Neural cell (in vitro differentiated cells): ENCODE measurements at regions not wholly inside any gene's neighbourhood (a gene's known extent, or its start where the extent isn't known, plus 50 kb on each side); places are given as distances from the start of the nearest gene placed in this dataset.

Experiments used
- H2AFZ ChIP-seq: fragments of 200-600, 300-800 bp; sonication (generic), shearing (Covaris generic); 2 replicates; pipeline ENCODE4 v1.6.0; 2014; ENCODE audit warnings: low read depth, mild to moderate bottlenecking, antibody characterized with exemption, low read length, moderate library complexity
- H3F3A ChIP-seq: fragments of 200-600 bp; shearing (Covaris generic); 2 replicates; pipeline ENCODE4 v1.6.1; 2016; ENCODE audit warnings: mild to moderate bottlenecking, moderate library complexity, mixed read lengths, antibody characterized with exemption, low read length; ENCODE audit not compliant: insufficient read depth, poor library complexity, severe bottlenecking
- H3K27ac ChIP-seq: fragments of 200-600, 300-800 bp; sonication (generic), shearing (Covaris generic); 2 replicates; pipeline ENCODE4 v1.5.1; 2014; ENCODE audit warnings: mild to moderate bottlenecking, low read length, moderate library complexity
- H3K27me3 ChIP-seq: fragments of 300-800, 200-600 bp; sonication (generic), shearing (Covaris generic); 2 replicates; pipeline ENCODE4 v1.6.0; 2014; ENCODE audit warnings: mild to moderate bottlenecking, low read depth, low read length, moderate library complexity; ENCODE audit not compliant: insufficient read depth
- H3K36me3 ChIP-seq: fragments of 300-800, 200-600 bp; sonication (generic), shearing (Covaris generic); 2 replicates; pipeline ENCODE4 v1.5.1; 2014; ENCODE audit warnings: mild to moderate bottlenecking, antibody characterized with exemption, low read length, moderate library complexity; ENCODE audit not compliant: insufficient read depth
- H3K4me2 ChIP-seq: fragments of 300-800, 200-600 bp; sonication (generic), shearing (Covaris generic); 2 replicates; pipeline ENCODE4 v1.6.0; 2014; ENCODE audit warnings: mild to moderate bottlenecking, low read length
- H3K4me3 ChIP-seq: fragments of 300-800, 200-600 bp; sonication (generic), shearing (Covaris generic); 2 replicates; pipeline ENCODE4 v1.5.1; 2014; ENCODE audit warnings: mild to moderate bottlenecking, low read length, moderate library complexity
- H3K79me2 ChIP-seq: fragments of 200-600 bp; shearing (Covaris generic); replicated peaks from 2 replicates; pipeline ENCODE4 v1.6.0; 2014; ENCODE audit warnings: mild to moderate bottlenecking, low read length, moderate library complexity; ENCODE audit not compliant: insufficient read depth
- H3K9ac ChIP-seq: fragments of 300-800, 200-600 bp; sonication (generic), shearing (Covaris generic); 2 replicates; pipeline ENCODE4 v1.6.1; 2016; ENCODE audit warnings: mild to moderate bottlenecking, low read length, mixed read lengths
- H3K9me2 ChIP-seq: fragments of 200-600 bp; shearing (Covaris generic); 2 replicates; pipeline ENCODE4 v1.6.1; 2016; ENCODE audit warnings: mild to moderate bottlenecking, low read length, mixed read lengths; ENCODE audit not compliant: insufficient read depth
- H3K9me3 ChIP-seq: fragments of 200-600, 300-800 bp; sonication (generic), shearing (Covaris generic); 2 replicates; pipeline ENCODE4 v1.6.1; 2016; ENCODE audit warnings: mild to moderate bottlenecking, mixed run types, low read length, moderate library complexity, mixed read lengths
- H4K20me1 ChIP-seq: fragments of 200-600 bp; shearing (Covaris generic); 2 replicates; pipeline ENCODE4 v1.6.1; 2016; ENCODE audit warnings: mild to moderate bottlenecking, mixed run types; ENCODE audit not compliant: insufficient read depth
- EP300 ChIP-seq: fragments of 450-650 bp; conservative IDR thresholded peaks from 2 replicates; pipeline ENCODE4 v1.6.1; 2014; ENCODE audit warnings: antibody characterized with exemption, mild to moderate bottlenecking, moderate library complexity; ENCODE audit not compliant: poor library complexity, severe bottlenecking
- EZH2 ChIP-seq: fragments of 200-600, 300-800 bp; shearing (Covaris generic), sonication (generic); IDR thresholded peaks from 2 replicates; pipeline ENCODE4 v1.6.1; 2014; ENCODE audit warnings: antibody characterized with exemption, low read length, borderline replicate concordance, mild to moderate bottlenecking; ENCODE audit not compliant: insufficient read depth, poor library complexity, severe bottlenecking
- MXI1 ChIP-seq: fragments of 450-650 bp; conservative IDR thresholded peaks from 2 replicates; pipeline ENCODE4 v1.6.1; 2014; ENCODE audit warnings: antibody characterized with exemption, mild to moderate bottlenecking; ENCODE audit not compliant: poor library complexity, severe bottlenecking
- POLR2AphosphoS5 ChIP-seq: IDR thresholded peaks from 2 replicates; pipeline ENCODE4 v1.6.1; 2012
- RAD21 ChIP-seq: fragments of 450-650 bp; conservative IDR thresholded peaks from 2 replicates; pipeline ENCODE4 v1.6.1; 2014; ENCODE audit warnings: antibody characterized with exemption, mild to moderate bottlenecking, moderate library complexity
- SMC3 ChIP-seq: fragments of 450-650 bp; conservative IDR thresholded peaks from 2 replicates; pipeline ENCODE4 v1.6.1; 2014; ENCODE audit warnings: antibody characterized with exemption, mild to moderate bottlenecking, moderate library complexity; ENCODE audit not compliant: poor library complexity
- TAF1 ChIP-seq: IDR thresholded peaks from 2 replicates; pipeline ENCODE4 v1.6.1; 2012; ENCODE audit warnings: low read depth
- TF ChIP-seq, protein P1 (sequence below): IDR thresholded peaks from 2 replicates; pipeline ENCODE4 v1.6.1; 2012; ENCODE audit warnings: borderline replicate concordance
- TF ChIP-seq, protein P2 (sequence below): fragments of 450-650 bp; IDR thresholded peaks from 2 replicates; pipeline ENCODE4 v1.5.1; 2014; ENCODE audit warnings: antibody characterized with exemption, mild to moderate bottlenecking, moderate library complexity; ENCODE audit not compliant: poor library complexity, severe bottlenecking

DNA sequence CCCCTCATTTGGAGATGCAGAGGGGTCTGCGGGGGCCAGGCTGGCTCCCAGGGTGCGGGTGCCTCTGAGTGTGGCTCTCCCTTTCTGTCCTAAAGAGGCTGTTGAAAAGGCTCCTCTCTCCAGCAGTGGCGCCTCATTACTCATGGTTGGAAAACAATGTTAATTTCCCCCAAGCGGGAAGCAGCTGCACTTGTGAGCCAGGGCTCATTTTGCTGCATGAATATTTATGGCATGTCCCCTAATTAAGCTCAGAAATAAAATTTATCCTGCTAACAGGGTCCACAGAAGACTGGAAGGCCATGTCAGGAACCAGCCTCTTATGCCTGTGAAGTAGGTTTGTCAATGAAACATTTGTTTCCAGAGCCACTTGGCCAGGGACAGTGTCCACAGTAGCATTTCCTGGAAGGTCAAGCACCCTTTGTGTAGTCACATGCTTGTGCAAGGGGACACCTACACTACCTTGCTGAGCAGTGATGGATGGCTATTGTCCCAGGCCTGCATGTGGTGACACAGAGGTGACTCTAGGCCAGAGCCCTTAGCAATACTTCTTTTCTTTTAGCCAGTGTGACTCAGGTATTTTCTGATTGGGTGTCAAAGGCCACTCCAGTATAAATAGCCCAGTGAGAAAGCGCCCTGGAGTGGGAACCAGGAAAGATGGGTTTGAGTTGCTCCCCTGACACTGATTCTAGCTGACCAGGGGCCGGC is 259.0 kb downstream of the FOXD2 start:
- H3K79me2 ChIP-seq = no peaks in the 10 kb centered on the region
- H3K9me2 ChIP-seq = no peaks in the 10 kb centered on the region
- no peak overlapping the region for H2AFZ ChIP-seq
- H3K36me3 ChIP-seq = no peaks in the 10 kb centered on the region
- no peak overlapping the region for H3K27ac ChIP-seq
- H4K20me1 ChIP-seq = no peaks in the 10 kb centered on the region
- TF ChIP-seq POLR2AphosphoS5 (no peak), SMC3 (no peak), TAF1 (no peak), EP300 (no peak), EZH2 (no peak), RAD21 (no peak), MXI1 (no peak)
- TF ChIP-seq, protein P1, sequence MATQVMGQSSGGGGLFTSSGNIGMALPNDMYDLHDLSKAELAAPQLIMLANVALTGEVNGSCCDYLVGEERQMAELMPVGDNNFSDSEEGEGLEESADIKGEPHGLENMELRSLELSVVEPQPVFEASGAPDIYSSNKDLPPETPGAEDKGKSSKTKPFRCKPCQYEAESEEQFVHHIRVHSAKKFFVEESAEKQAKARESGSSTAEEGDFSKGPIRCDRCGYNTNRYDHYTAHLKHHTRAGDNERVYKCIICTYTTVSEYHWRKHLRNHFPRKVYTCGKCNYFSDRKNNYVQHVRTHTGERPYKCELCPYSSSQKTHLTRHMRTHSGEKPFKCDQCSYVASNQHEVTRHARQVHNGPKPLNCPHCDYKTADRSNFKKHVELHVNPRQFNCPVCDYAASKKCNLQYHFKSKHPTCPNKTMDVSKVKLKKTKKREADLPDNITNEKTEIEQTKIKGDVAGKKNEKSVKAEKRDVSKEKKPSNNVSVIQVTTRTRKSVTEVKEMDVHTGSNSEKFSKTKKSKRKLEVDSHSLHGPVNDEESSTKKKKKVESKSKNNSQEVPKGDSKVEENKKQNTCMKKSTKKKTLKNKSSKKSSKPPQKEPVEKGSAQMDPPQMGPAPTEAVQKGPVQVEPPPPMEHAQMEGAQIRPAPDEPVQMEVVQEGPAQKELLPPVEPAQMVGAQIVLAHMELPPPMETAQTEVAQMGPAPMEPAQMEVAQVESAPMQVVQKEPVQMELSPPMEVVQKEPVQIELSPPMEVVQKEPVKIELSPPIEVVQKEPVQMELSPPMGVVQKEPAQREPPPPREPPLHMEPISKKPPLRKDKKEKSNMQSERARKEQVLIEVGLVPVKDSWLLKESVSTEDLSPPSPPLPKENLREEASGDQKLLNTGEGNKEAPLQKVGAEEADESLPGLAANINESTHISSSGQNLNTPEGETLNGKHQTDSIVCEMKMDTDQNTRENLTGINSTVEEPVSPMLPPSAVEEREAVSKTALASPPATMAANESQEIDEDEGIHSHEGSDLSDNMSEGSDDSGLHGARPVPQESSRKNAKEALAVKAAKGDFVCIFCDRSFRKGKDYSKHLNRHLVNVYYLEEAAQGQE = no peak
- TF ChIP-seq, protein P2, sequence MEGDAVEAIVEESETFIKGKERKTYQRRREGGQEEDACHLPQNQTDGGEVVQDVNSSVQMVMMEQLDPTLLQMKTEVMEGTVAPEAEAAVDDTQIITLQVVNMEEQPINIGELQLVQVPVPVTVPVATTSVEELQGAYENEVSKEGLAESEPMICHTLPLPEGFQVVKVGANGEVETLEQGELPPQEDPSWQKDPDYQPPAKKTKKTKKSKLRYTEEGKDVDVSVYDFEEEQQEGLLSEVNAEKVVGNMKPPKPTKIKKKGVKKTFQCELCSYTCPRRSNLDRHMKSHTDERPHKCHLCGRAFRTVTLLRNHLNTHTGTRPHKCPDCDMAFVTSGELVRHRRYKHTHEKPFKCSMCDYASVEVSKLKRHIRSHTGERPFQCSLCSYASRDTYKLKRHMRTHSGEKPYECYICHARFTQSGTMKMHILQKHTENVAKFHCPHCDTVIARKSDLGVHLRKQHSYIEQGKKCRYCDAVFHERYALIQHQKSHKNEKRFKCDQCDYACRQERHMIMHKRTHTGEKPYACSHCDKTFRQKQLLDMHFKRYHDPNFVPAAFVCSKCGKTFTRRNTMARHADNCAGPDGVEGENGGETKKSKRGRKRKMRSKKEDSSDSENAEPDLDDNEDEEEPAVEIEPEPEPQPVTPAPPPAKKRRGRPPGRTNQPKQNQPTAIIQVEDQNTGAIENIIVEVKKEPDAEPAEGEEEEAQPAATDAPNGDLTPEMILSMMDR = no peak
- H3F3A ChIP-seq = no peaks in the 10 kb centered on the region
- H3K4me2 ChIP-seq = no peak overlapping the region
- H3K9me3 ChIP-seq = no peaks in the 10 kb centered on the region
- no peaks in the 10 kb centered on the region for H3K27me3 ChIP-seq
- no peak overlapping the region for H3K4me3 ChIP-seq
- H3K9ac ChIP-seq = no peak overlapping the region

DNA sequence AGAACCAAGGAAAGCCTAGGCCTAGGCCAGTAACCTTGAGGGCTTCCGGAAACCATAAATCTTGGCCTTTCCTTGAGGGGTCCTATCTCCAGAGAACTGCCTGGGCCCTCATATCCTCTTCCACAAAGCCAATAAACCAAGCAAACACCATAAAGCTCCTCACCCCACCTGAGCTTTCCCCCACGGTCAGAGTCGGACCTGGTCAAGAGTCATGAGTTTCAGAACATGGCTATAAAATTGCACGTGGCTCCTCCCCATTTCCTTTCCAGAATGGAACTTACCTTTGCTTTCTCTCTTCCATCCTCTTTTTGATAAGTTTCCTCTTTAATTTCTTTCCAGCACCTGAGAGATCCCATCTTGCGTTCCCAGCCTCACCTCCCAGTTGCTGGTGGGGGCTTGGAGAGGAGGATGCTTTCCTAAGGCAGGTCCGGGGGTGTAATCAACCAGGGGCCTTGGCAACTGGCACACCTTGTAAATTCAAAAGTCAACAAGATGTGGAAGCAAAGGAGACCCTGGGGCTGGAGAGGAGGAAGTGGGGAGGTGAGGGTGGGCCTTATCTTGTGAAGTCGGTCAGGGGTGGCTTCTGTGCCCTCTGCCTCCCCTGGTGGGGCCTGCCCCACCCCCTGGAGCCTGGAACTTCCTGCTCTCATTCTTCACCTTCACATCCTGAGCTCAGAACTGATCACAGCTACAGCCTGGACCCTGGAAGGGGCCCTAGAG is 259.9 kb downstream of the FOXD2 start:
- Histone ChIP-seq H3K27ac (no peak overlapping the region), H2AFZ (no peak overlapping the region)
- TF ChIP-seq, protein P2 = no peak
- TF ChIP-seq, protein P1 = no peak
- no peak for TF ChIP-seq SMC3
- no peak for TF ChIP-seq POLR2AphosphoS5
- no peak for TF ChIP-seq EZH2
- TF ChIP-seq MXI1 = no peak
- TF ChIP-seq RAD21 = no peak
- no peak for TF ChIP-seq EP300
- TF ChIP-seq TAF1 = no peak

More for the DNA sequence above, 259.9 kb downstream of the FOXD2 start:
- H3K4me3 ChIP-seq = no peak overlapping the region
- no peaks in the 10 kb centered on the region for H3K9me3 ChIP-seq
- H4K20me1 ChIP-seq = no peaks in the 10 kb centered on the region
- H3K9ac ChIP-seq = no peak overlapping the region
- H3K79me2 ChIP-seq = no peaks in the 10 kb centered on the region
- H3F3A ChIP-seq = no peaks in the 10 kb centered on the region
- no peaks in the 10 kb centered on the region for H3K9me2 ChIP-seq
- no peaks in the 10 kb centered on the region for H3K36me3 ChIP-seq
- no peaks in the 10 kb centered on the region for H3K27me3 ChIP-seq
- no peak overlapping the region for H3K4me2 ChIP-seq
